GOT3 (cell line): ENCODE measurements at regions not wholly inside any gene's neighbourhood (a gene's known extent, or its start where the extent isn't known, plus 50 kb on each side); places are given as distances from the start of the nearest gene placed in this dataset.

Experiments used
- DNase-seq: peaks from one replicate; lab custom pipeline; 2025; ENCODE audit warnings: mixed read lengths; lab: John Stamatoyannopoulos, UW

- no peak for DNase-seq
Measured at GRCh38 chr1:78359666-78360065, 131.1 kb upstream of the PTGFR start.

DNA sequence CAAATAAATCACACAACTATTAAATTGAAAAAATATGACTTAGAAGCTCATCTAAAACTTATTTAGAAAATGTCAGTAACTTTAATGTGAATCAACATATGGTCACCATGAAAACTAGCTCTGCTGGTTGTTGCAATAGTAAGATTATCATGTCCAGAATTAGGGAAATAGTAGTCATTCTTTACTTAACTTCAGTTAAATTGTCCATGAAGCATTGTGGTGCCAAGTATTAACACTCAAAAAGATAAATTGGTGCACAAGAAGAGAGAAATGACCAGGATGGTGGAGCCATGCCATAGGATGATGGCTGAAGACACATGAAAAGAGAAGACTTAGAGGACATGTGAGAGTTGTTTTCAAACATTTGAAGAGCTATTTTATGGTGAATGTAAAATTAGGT is 130.2 kb upstream of the PTGFR start:
- no peak for DNase-seq

- DNase-seq = no peak
Measured at GRCh38 chr1:78367700-78368099, 123.1 kb upstream of the PTGFR start.

DNA sequence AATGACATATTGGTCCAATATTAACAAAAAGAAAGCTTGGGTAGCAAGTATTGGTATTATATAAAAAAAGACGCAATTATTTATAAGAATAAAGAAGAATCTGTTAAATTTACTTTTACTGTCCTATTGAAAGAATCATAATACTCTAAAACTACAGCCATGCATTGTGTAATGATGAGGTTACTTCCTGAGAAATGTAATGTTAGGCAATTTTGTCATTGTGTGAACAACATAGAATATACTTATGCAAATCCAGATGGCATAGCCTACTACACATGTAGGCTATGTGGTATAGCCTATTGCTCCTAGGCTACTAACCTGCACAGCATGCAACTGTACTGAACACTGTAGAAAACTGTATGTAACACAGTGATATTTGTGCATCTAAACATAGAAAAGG is 121.2 kb upstream of the PTGFR start:
- no peak for DNase-seq

DNA sequence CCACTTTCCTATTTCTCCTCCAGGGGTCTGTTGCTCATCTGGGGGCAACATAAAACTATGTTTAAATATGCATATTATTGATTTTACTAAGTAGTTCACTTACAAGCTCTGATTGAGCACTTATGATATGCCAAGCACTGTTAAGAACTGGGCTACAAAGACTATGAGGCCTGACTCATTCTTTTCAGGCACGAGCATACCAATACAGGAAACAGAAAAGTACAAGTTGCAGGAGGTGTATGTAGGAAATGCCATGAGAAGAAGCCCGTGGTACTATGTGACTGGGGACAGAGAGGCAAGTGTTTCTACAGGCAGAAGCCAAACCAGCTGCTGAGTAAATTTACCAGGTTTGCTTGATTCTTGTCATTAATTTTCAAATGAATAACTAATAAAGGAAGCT is 120.4 kb upstream of the PTGFR start:
- DNase-seq = no peak

GRCh38 chr1:78370779-78371482 is 119.8 kb upstream of the PTGFR start:
- DNase-seq = no peak

DNA sequence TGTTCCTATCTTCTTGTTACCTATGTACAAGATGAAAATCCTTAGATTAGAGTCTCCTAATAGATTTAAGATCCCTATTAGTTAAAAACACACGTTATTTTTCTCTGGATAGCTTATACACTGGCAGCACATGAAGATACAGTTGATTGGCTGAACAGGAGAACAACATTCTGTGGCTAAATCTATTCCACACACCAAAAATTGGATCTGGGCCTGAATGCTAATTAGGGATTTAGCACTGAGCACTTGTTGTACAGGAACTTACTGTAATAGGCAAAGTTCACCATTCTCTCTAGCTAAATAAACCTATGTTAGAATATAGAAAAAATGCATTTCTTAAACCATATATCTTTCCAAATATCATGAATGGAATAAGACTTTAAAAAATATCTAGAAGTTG is 117.1 kb upstream of the PTGFR start:
- DNase-seq = no peak

- DNase-seq = no peak
Measured at GRCh38 chr1:78375996-78376395, 114.8 kb upstream of the PTGFR start.

- DNase-seq = no peak
Measured at GRCh38 chr1:78377356-78377928, 113.3 kb upstream of the PTGFR start.

DNA sequence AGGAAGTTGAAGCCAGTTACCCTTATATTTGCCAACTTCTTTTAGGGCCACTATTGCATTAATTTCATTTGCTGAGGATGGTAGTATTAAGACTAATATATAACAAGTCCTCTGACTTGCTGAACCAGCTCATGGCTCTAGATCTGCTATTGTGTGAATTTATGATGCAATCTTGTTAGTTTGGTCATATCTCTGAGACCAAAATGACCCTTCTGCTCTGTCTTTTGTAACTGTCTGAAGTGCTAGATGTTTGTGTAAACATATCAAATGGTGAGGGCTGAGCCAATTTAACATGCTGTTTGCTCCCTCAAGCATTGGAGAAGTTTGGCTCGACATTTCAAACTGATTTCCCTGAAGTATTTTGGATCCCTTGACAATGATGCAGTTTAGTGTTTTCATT is 106.9 kb upstream of the PTGFR start:
- DNase-seq = no peak

DNA sequence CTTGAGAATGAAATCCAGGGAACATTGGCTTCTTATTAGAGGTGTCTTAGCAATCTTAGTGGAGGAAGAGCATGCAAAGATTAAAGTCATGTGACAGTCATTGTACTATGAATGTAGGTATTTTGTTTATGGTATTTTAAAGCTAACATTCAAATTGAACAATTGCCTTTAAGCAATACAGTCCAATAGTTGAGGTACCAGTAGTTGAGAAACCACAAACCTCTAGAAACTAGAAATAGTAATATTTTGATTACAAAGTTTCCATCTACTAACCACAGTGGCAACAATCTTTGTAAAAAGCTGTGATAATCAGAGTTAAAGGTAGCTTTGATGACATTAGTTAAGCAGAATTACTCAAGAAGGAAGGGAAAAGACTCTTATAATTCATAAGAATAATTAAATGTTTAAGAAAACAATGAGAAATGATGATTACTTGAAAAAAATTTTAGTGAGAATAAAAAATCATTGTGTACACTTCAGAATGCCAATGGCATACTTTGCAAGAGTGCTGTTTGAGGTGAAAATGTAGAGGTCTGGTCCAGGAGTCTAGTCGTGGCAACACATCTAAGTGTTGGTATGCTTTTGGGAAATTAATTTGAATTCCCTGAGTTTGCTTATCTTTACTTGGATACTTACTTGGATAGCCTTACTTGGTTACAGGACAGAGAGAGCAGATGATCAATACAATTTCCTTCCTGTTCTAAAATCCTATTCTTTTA is 104.9 kb upstream of the PTGFR start:
- no peak for DNase-seq

DNA sequence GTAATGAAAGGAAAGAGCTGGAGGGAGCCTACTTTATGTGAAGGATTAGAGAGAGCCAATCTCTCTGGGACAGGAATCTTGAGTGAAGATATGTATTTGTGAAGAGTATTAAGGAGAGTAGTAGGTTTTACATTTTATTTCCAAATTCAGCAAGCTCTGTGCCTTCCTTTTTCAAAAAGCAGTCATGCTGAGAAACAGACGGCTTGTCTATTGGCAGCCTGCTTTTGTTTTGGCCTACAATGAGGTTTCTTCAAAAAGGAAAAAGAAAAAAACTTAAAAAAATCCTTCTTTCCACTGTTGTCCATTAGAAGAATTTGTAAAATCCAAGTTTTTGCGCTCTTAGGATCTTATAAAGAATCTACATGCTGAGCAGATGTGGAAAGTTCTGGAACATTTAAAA is 103.6 kb upstream of the PTGFR start:
- no peak for DNase-seq

DNA sequence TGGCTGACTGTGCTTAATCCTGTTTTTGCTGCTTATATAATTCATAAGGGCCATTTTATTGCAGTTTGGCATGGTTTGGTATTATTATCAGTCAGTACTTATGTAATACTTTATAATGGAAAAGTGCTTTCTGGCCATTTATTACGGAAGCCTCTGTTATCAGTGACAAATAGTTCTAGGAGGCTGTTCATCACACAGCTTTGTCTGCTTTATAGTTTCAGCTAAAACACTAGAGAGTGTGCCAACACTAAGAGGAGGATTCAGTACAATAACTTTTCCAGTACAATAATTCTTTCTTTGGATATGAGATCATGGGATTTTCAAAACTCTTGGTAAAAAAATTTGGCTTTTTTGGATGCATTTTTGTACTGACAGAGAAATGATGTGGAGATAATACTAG is 102.9 kb upstream of the PTGFR start:
- no peak for DNase-seq

- no peak for DNase-seq
Measured at GRCh38 chr1:78388275-78388674, 102.5 kb upstream of the PTGFR start.

GRCh38 chr1:78401148-78401547 is 89.6 kb upstream of the PTGFR start:
- DNase-seq = no peak

GRCh38 chr1:78408192-78408591 is 82.6 kb upstream of the PTGFR start:
- no peak for DNase-seq

- peak; percentile 1 for DNase-seq
Measured at GRCh38 chr1:78408810-78409209, 82.0 kb upstream of the PTGFR start.

DNA sequence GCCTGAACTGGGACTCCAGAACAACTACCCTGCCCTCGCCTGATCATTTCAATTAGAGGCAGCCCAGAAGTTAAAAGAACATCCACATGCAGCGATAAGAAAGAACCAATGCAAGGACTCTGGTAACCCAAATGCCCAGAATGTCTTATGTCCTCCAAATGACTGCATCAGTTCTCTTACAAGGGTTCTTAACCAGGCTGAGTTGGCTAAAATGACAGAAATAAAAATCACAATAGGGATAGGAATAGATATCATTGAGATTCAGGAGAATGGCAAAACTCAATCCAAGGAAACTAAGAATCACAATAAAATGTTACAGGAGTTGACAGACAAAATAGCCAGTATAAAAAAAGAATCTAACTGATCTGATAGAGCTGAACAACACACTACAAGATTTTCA is 80.1 kb upstream of the PTGFR start:
- DNase-seq = no peak

DNA sequence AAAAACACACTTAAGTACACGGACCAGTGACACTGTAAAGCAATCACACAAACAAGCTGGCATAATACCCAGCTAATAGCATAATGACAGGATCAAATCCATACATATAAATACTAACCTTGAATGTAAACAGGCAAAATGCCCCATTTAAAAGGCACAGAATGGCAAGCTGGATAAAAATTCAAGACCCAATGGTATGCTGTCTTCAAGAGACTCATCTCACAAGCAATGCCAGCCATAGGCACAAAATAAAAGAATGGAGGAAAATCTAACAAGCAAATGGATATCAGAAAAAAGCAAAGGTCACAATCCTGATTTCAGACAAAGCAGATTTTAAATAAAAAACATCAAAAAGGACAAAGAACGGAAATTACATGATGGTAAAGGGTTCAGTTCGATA is 79.1 kb upstream of the PTGFR start:
- no peak for DNase-seq

GRCh38 chr1:78415165-78415564 is 75.6 kb upstream of the PTGFR start:
- no peak for DNase-seq

DNA sequence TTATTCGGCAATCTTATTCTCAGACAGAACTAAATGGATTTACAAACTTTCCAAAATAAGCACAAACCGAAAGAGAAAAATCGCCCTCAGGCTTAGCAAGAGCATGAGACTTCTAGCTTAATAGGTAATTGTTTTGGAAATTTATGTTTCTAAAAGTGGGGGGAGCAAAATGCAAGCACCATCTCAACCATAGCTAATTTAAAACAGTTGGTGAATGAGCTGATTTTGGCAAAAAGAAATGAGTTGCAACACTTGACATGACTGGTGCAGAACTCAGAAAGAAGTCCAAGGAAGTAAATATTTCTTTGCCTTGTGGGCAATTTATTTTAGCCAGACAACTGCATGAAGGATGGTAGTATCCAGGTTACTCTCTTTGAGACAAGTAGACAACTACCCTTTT is 71.5 kb upstream of the PTGFR start:
- DNase-seq = no peak

- DNase-seq = no peak
Measured at GRCh38 chr1:78420181-78420580, 70.6 kb upstream of the PTGFR start.

GRCh38 chr1:78420688-78421087 is 70.1 kb upstream of the PTGFR start:
- no peak for DNase-seq

DNA sequence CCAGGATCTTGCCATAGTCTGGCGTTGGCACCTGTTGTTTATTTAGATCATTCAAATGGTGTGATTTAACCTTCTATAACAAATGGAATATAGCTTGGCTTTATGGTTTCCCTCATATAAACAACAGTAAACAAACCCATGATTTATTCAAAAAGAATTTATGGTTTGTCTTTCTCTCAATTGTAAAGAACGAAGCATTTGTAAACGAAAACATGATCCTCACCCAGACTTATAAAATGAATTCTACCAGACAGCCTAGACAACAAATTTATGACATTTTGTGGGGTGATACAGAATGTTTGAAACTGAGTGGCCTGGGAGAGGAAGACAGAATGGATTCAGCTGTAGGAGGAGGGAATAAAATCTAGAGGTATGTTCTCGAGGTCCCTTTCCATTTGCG is 66.1 kb upstream of the PTGFR start:
- no peak for DNase-seq
